HG03066 (cell line): ENCODE measurements at regions not wholly inside any gene's neighbourhood (a gene's known extent, or its start where the extent isn't known, plus 50 kb on each side); places are given as distances from the start of the nearest gene placed in this dataset.

ENCODE experiments used
- ATAC-seq: cut with Tn5 transposase; IDR thresholded peaks from one replicate; pipeline ENCODE4 v1.9.1; 2021; ENCODE audit warnings: low read depth; ENCODE audit not compliant: unreplicated experiment

- ATAC-seq, result no peak
Measured at GRCh38 chr6:37104824-37105147, 65.2 kb upstream of the PIM1 start.

GRCh38 chr6:37105148-37106050 is 64.6 kb upstream of the PIM1 start:
- no peak for ATAC-seq

GRCh38 chr6:37106051-37106363 is 63.9 kb upstream of the PIM1 start:
- no peak for ATAC-seq

- no peak for ATAC-seq
Measured at GRCh38 chr6:37106554-37106953, 63.4 kb upstream of the PIM1 start.

GRCh38 chr6:37106982-37107491 is 62.9 kb upstream of the PIM1 start:
- no peak for ATAC-seq

- no peak for ATAC-seq
Measured at GRCh38 chr6:37109714-37110499, 60.0 kb upstream of the PIM1 start.

GRCh38 chr6:37110500-37111461 is 59.2 kb upstream of the PIM1 start:
- ATAC-seq, result peak; percentile 63

GRCh38 chr6:37113976-37114375 is 56.0 kb upstream of the PIM1 start:
- ATAC-seq, result no peak

- ATAC-seq, result no peak
Measured at GRCh38 chr6:37114612-37115011, 55.3 kb upstream of the PIM1 start.

- no peak for ATAC-seq
Measured at GRCh38 chr6:37115236-37115895, 54.6 kb upstream of the PIM1 start.

- no peak for ATAC-seq
Measured at GRCh38 chr6:37116326-37116725, 53.6 kb upstream of the PIM1 start.

GRCh38 chr6:37119387-37119886 is 50.5 kb upstream of the PIM1 start:
- ATAC-seq, result no peak
